Fibroblast of lung (primary cell): ENCODE measurements at regions not wholly inside any gene's neighbourhood (a gene's known extent, or its start where the extent isn't known, plus 50 kb on each side); places are given as distances from the start of the nearest gene placed in this dataset.
"Not testable (repeated sequence)": the region's sequence is repeated elsewhere in the genome, so short reads cannot be mapped to it uniquely, and the experiment has no call there.

Experiments
- DNase-seq, 2 donors: peaks; one replicate each; pipeline versions ENCODE4 v3.0.0 to v3.0.0-alpha.2; 2010; ENCODE audit warnings: low read depth in 2 of 2
- H2AFZ ChIP-seq: 2 replicates; pipeline ENCODE4 v1.5.1; 2012; ENCODE audit warnings: low read length, control low read depth, inconsistent platforms
- H3K27ac ChIP-seq: 2 replicates; pipeline ENCODE4 v1.5.1; 2011; ENCODE audit warnings: low read length, control low read depth; ENCODE audit not compliant: insufficient read depth
- H3K27me3 ChIP-seq: 2 replicates; pipeline ENCODE4 v1.5.1; 2011; ENCODE audit warnings: mild to moderate bottlenecking, low read length; ENCODE audit not compliant: control insufficient read depth, insufficient read depth
- H3K36me3 ChIP-seq: 2 replicates; pipeline ENCODE4 v1.5.1; 2011; ENCODE audit warnings: low read length; ENCODE audit not compliant: control insufficient read depth, insufficient read depth
- H3K4me1 ChIP-seq: 2 replicates; pipeline ENCODE4 v1.5.1; 2011; ENCODE audit warnings: low read length; ENCODE audit not compliant: control insufficient read depth, insufficient read depth; ENCODE audit errors: extremely low read depth
- H3K4me2 ChIP-seq: 2 replicates; pipeline ENCODE4 v1.5.1; 2011; ENCODE audit warnings: low read length, control low read depth; ENCODE audit not compliant: insufficient read depth; ENCODE audit errors: extremely low read depth
- H3K4me3 ChIP-seq, 4 experiments: fragments of 200-600 bp in 1 of 4; sonication (generic) in 1 of 4; replicated peaks in 1 of 4; 2 replicates each; pipeline ENCODE4 v1.5.1; 2011 to 2016; ENCODE audit warnings: low read length in 4 of 4, low read depth in 3 of 4, mild to moderate bottlenecking in 3 of 4, control low read depth in 2 of 4, inconsistent platforms in 1 of 4, mixed read lengths in 1 of 4; ENCODE audit not compliant: insufficient read depth in 1 of 4; ENCODE audit errors: control extremely low read depth in 1 of 4
- H3K79me2 ChIP-seq: 2 replicates; pipeline ENCODE4 v1.5.1; 2012; ENCODE audit warnings: mild to moderate bottlenecking, low read length, inconsistent platforms; ENCODE audit not compliant: control insufficient read depth, insufficient read depth
- H3K9ac ChIP-seq: 2 replicates; pipeline ENCODE4 v1.5.1; 2011; ENCODE audit warnings: mild to moderate bottlenecking, low read length, control low read depth; ENCODE audit not compliant: insufficient read depth
- H3K9me3 ChIP-seq: 2 replicates; pipeline ENCODE4 v1.5.1; 2012; ENCODE audit warnings: low read depth, low read length; ENCODE audit not compliant: control insufficient read depth, insufficient read depth
- H4K20me1 ChIP-seq: 2 replicates; pipeline ENCODE4 v1.5.1; 2011; ENCODE audit warnings: low read length; ENCODE audit not compliant: control insufficient read depth, insufficient read depth; ENCODE audit errors: extremely low read depth
- CTCF ChIP-seq, 2 donors: IDR thresholded peaks in 1 of 2; conservative IDR thresholded peaks in 1 of 2; 1 replicate in 1 of 2; 2 replicates in 1 of 2; pipeline ENCODE4 v1.5.1; 2011 to 2012; ENCODE audit warnings: low read length in 2 of 2, control low read depth in 1 of 2, inconsistent platforms in 1 of 2, low read depth in 1 of 2, mild to moderate bottlenecking in 1 of 2
- EZH2 ChIP-seq: IDR thresholded peaks from 2 replicates; pipeline ENCODE4 v1.5.1; 2012; ENCODE audit warnings: low read length, control low read depth, mild to moderate bottlenecking; ENCODE audit errors: missing control alignments

GRCh38 chr1:238384381-238384780 lies 493.7 kb upstream of the ZP4 start:
- no peak for DNase-seq
- no peaks in the 10 kb centered on the region for H3K79me2 ChIP-seq
- no peak overlapping the region for H3K4me2 ChIP-seq
- H3K9ac ChIP-seq: no peak overlapping the region
- H3K9me3 ChIP-seq: no peaks in the 10 kb centered on the region
- no peak overlapping the region for H3K27ac ChIP-seq
- no peaks in the 10 kb centered on the region for H4K20me1 ChIP-seq
- H2AFZ ChIP-seq: no peak overlapping the region
- no peak overlapping the region for H3K4me3 ChIP-seq
- H3K27me3 ChIP-seq: no peaks in the 10 kb centered on the region
- no peaks in the 10 kb centered on the region for H3K4me1 ChIP-seq
- TF ChIP-seq CTCF (conservative IDR thresholded peaks at IDR 0.05 in 1 of 2, IDR thresholded peaks at IDR 0.05 in 1 of 2; ENCODE audit: low read depth in 1 of 2, low read length in 2 of 2) (no peak), EZH2 (no peak)
- H3K36me3 ChIP-seq: no peaks in the 10 kb centered on the region

- Histone ChIP-seq H3K27me3 (no peaks in the 10 kb centered on the region), H3K4me2 (no peak overlapping the region), H3K9me3 (no peaks in the 10 kb centered on the region), H3K27ac (no peak overlapping the region), H3K9ac (no peak overlapping the region), H3K36me3 (no peaks in the 10 kb centered on the region), H4K20me1 (no peaks in the 10 kb centered on the region), H2AFZ (no peak overlapping the region), H3K79me2 (no peaks in the 10 kb centered on the region), H3K4me3 (no peak overlapping the region), H3K4me1 (no peaks in the 10 kb centered on the region)
- no peak for TF ChIP-seq EZH2
- no peak for TF ChIP-seq CTCF (conservative IDR thresholded peaks at IDR 0.05 in 1 of 2, IDR thresholded peaks at IDR 0.05 in 1 of 2; ENCODE audit: low read depth in 1 of 2, low read length in 2 of 2)
- no peak for DNase-seq
Measured at GRCh38 chr1:238380167-238380566, 489.4 kb upstream of the ZP4 start.

GRCh38 chr1:238379446-238379845 lies 488.7 kb upstream of the ZP4 start:
- H4K20me1 ChIP-seq, H3K4me3 ChIP-seq, DNase-seq, H3K36me3 ChIP-seq, H2AFZ ChIP-seq, H3K4me2 ChIP-seq, H3K4me1 ChIP-seq, H3K9me3 ChIP-seq, H3K79me2 ChIP-seq, H3K9ac ChIP-seq, H3K27me3 ChIP-seq, H3K27ac ChIP-seq: not testable (repeated sequence)
